Endothelial cell of umbilical vein (primary cell): ENCODE measurements at regions not wholly inside any gene's neighbourhood (a gene's known extent, or its start where the extent isn't known, plus 50 kb on each side); places are given as distances from the start of the nearest gene placed in this dataset.

ENCODE experiments used
- BruUV-seq: library from RNA; stranded (reverse); fragments of 400-500 nt; replicated peaks from 2 replicates; lab custom pipeline; 2021; lab: Mats Ljungman, UMichigan
- CTCF ChIA-PET: fragments of 300-600, 350-600 bp; sonication (Branson Sonifier 250); formaldehyde crosslinking; loops from one replicate; lab custom pipeline; 2021; ENCODE audit warnings: antibody characterized with exemption, inconsistent platforms; lab: Charles Lee
- POLR2A ChIA-PET: fragments of 300-600, 350-600 bp; sonication (Branson Sonifier 250); formaldehyde crosslinking; loops from one replicate; lab custom pipeline; 2021; ENCODE audit warnings: antibody characterized with exemption, inconsistent platforms; lab: Charles Lee
- DNase-seq: peaks from one replicate; pipeline ENCODE4 v3.0.0-alpha.2; 2011; ENCODE audit warnings: low read depth, low spot score
- FAIRE-seq: peaks from 2 replicates; lab custom pipeline; 2011; peaks lifted over from hg19 to GRCh38; lab: Jason Lieb, UNC
- H2AFZ ChIP-seq: 2 replicates; pipeline ENCODE4 v1.6.0; 2012; ENCODE audit warnings: low read depth, low read length, control low read depth, inconsistent platforms
- H3K27ac ChIP-seq: 2 replicates; pipeline ENCODE4 v1.5.1; 2011; ENCODE audit warnings: low read depth, mild to moderate bottlenecking, control low read depth, low read length, moderate library complexity; ENCODE audit not compliant: insufficient read depth
- H3K27me3 ChIP-seq, 2 experiments: 2 replicates each; pipeline versions ENCODE4 v1.6.0 to v1.6.1; 2011; ENCODE audit warnings: low read length in 2 of 2, mixed read lengths in 1 of 2; ENCODE audit not compliant: control insufficient read depth in 2 of 2, insufficient read depth in 2 of 2
- H3K36me3 ChIP-seq, 2 experiments: 2 replicates in 1 of 2; 3 replicates in 1 of 2; pipeline ENCODE4 v1.5.1; 2011; ENCODE audit warnings: low read length in 2 of 2, mild to moderate bottlenecking in 1 of 2, moderate library complexity in 1 of 2; ENCODE audit not compliant: control insufficient read depth in 2 of 2, insufficient read depth in 2 of 2; ENCODE audit errors: extremely low read depth in 1 of 2
- H3K4me1 ChIP-seq: 3 replicates; pipeline ENCODE4 v1.5.1; 2011; ENCODE audit warnings: mild to moderate bottlenecking, low read length; ENCODE audit not compliant: control insufficient read depth, insufficient read depth; ENCODE audit errors: extremely low read depth
- H3K4me2 ChIP-seq: 2 replicates; pipeline ENCODE4 v1.6.1; 2011; ENCODE audit warnings: low read length, control low read depth, mixed read lengths; ENCODE audit not compliant: insufficient read depth
- H3K4me3 ChIP-seq, 3 experiments: fragments of 200-600 bp in 1 of 3; sonication (generic), shearing (Covaris generic) in 1 of 3; replicated peaks in 1 of 3; 2 replicates each; pipeline ENCODE4 v1.5.1; 2011 to 2016; ENCODE audit warnings: control low read depth in 3 of 3, low read length in 3 of 3, mild to moderate bottlenecking in 2 of 3, inconsistent platforms in 1 of 3, low read depth in 1 of 3, moderate library complexity in 1 of 3; ENCODE audit not compliant: insufficient read depth in 1 of 3
- H3K79me2 ChIP-seq: 2 replicates; pipeline ENCODE4 v1.6.0; 2012; ENCODE audit warnings: low read length, inconsistent platforms; ENCODE audit not compliant: control insufficient read depth, insufficient read depth
- H3K9ac ChIP-seq: replicated peaks from 2 replicates; pipeline ENCODE3; 2011; ENCODE audit warnings: low read length, control low read depth; ENCODE audit not compliant: insufficient read depth; ENCODE audit errors: extremely low read depth
- H3K9me1 ChIP-seq: replicated peaks from 3 replicates; pipeline ENCODE4 v1.6.0; 2011; ENCODE audit warnings: mild to moderate bottlenecking, low read length; ENCODE audit not compliant: control insufficient read depth, insufficient read depth; ENCODE audit errors: extremely low read depth
- H3K9me3 ChIP-seq: replicated peaks from 2 replicates; pipeline ENCODE4 v1.5.1; 2012; ENCODE audit warnings: low read length, inconsistent platforms; ENCODE audit not compliant: control insufficient read depth, insufficient read depth
- H4K20me1 ChIP-seq: replicated peaks from 2 replicates; pipeline ENCODE3; 2011; ENCODE audit warnings: mild to moderate bottlenecking, low read length; ENCODE audit not compliant: control insufficient read depth, insufficient read depth; ENCODE audit errors: extremely low read depth
- EZH2 ChIP-seq: IDR thresholded peaks from 2 replicates; pipeline ENCODE4 v1.6.1; 2012; ENCODE audit warnings: borderline replicate concordance, low read depth, mild to moderate bottlenecking, moderate library complexity, low read length, inconsistent platforms; ENCODE audit not compliant: severe bottlenecking
- FOS ChIP-seq: IDR thresholded peaks from 2 replicates; pipeline ENCODE4 v1.6.1; 2011; ENCODE audit warnings: mild to moderate bottlenecking, low read length, moderate library complexity, borderline replicate concordance; ENCODE audit not compliant: insufficient read depth
- GATA2 ChIP-seq: IDR thresholded peaks from 2 replicates; pipeline ENCODE4 v1.7.0; 2011; ENCODE audit warnings: low read depth, mild to moderate bottlenecking, moderate library complexity, mixed read lengths, low read length; ENCODE audit not compliant: insufficient read length, insufficient read depth
- JUN ChIP-seq: IDR thresholded peaks from 2 replicates; pipeline ENCODE4 v1.6.1; 2011; ENCODE audit warnings: borderline replicate concordance, low read depth; ENCODE audit not compliant: insufficient read length, insufficient read depth
- MYC ChIP-seq: IDR thresholded peaks from one replicate; pipeline ENCODE4 v1.6.1; 2011; ENCODE audit warnings: mild to moderate bottlenecking, low read depth, low read length
- POLR2A ChIP-seq: IDR thresholded peaks from 2 replicates; pipeline ENCODE4 v1.6.1; 2012; ENCODE audit warnings: low read depth, mild to moderate bottlenecking, control low read depth, low read length
- POLR2AphosphoS5 ChIP-seq: IDR thresholded peaks from 2 replicates; pipeline ENCODE4 v1.6.1; 2012; ENCODE audit warnings: low read depth, mild to moderate bottlenecking, control low read depth, low read length, moderate library complexity; ENCODE audit not compliant: insufficient read depth
- dilution Hi-C: fragments of 300-500 bp; cut with MboI; formaldehyde crosslinking; loops from one replicate; pipeline ENCODE4 v1.15.0; 2019; ENCODE audit warnings: low sequenced_read_pairs; ENCODE audit not compliant: extremely low pct_ligation_motif_present
- intact Hi-C: fragments of 100-400 bp; cut with micrococcal nuclease; formaldehyde crosslinking; loops from one replicate; pipeline ENCODE4 v1.10.0; 2022
- TF ChIP-seq, protein P1 (sequence below): IDR thresholded peaks from 2 replicates; pipeline ENCODE4 v1.6.1; 2011; ENCODE audit not compliant: insufficient read depth, insufficient read length
- TF ChIP-seq, protein P2 (sequence below), 2 donors: IDR thresholded peaks; 1 replicate in 1 of 2; 2 replicates in 1 of 2; pipeline ENCODE4 v1.5.1; 2011; ENCODE audit warnings: low read length in 2 of 2, mild to moderate bottlenecking in 2 of 2, moderate library complexity in 2 of 2, control low read depth in 1 of 2, inconsistent platforms in 1 of 2, low read depth in 1 of 2; ENCODE audit not compliant: insufficient read depth in 1 of 2; ENCODE audit errors: extremely low read depth in 1 of 2

DNA sequence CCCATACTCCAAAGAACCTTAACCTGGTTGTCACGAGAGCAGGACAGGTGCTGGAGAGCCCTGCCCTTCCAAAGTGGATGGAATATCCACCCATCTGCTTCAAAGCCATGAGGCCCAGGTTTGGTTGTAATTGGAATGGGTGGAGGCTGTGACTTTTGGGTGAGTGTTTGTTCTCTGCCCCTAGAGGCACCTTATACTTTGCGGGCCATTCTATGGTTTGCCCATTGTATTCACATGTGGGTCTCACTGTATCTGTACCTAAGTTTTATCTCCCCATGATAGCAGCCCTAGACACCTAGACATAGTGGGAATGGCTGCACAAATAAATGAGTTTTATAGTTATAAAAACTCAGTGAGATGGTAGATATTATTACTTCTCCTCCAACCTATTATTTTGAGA is 67.1 kb upstream of the NAA20 start:
- DNase-seq (no peak), FAIRE-seq (no peak)
- Histone ChIP-seq H3K9ac (no peak overlapping the region), H3K27ac (no peak overlapping the region), H3K4me2 (no peak overlapping the region), H3K27me3 (no peaks in the 10 kb centered on the region), H3K79me2 (peaks cover 3% of the 10 kb centered on the region), H3K4me1 (peaks cover 18% of the 10 kb centered on the region), H3K36me3 (peaks cover 13 to 14% of the 10 kb centered on the region in 2 experiments), H2AFZ (no peak overlapping the region), H3K9me1 (no peaks in the 10 kb centered on the region), H3K4me3 (no peak overlapping the region), H3K9me3 (no peaks in the 10 kb centered on the region), H4K20me1 (no peaks in the 10 kb centered on the region)
- CTCF ChIA-PET: interaction anchor here (1.0 kb wide), 1 partner anchor 12 kb away, joined by 3 read pairs; no protein-coding TSS in a partner anchor
- no TSS peak for BruUV-seq
- POLR2A ChIA-PET: no interaction called here
- intact Hi-C loops (no loop called here), dilution Hi-C loops (no loop called here)
- TF ChIP-seq EZH2: no peak
- no peak for TF ChIP-seq GATA2
- TF ChIP-seq MYC: no peak
- TF ChIP-seq POLR2AphosphoS5: no peak
- TF ChIP-seq POLR2A: no peak
- TF ChIP-seq, protein P1, sequence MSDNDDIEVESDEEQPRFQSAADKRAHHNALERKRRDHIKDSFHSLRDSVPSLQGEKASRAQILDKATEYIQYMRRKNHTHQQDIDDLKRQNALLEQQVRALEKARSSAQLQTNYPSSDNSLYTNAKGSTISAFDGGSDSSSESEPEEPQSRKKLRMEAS: no peak
- TF ChIP-seq JUN: no peak
- TF ChIP-seq FOS: no peak
- TF ChIP-seq, protein P2, sequence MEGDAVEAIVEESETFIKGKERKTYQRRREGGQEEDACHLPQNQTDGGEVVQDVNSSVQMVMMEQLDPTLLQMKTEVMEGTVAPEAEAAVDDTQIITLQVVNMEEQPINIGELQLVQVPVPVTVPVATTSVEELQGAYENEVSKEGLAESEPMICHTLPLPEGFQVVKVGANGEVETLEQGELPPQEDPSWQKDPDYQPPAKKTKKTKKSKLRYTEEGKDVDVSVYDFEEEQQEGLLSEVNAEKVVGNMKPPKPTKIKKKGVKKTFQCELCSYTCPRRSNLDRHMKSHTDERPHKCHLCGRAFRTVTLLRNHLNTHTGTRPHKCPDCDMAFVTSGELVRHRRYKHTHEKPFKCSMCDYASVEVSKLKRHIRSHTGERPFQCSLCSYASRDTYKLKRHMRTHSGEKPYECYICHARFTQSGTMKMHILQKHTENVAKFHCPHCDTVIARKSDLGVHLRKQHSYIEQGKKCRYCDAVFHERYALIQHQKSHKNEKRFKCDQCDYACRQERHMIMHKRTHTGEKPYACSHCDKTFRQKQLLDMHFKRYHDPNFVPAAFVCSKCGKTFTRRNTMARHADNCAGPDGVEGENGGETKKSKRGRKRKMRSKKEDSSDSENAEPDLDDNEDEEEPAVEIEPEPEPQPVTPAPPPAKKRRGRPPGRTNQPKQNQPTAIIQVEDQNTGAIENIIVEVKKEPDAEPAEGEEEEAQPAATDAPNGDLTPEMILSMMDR (IDR thresholded peaks at IDR 0.05; ENCODE audit: extremely low read depth in 1 of 2, insufficient read depth in 1 of 2, low read depth in 1 of 2, low read length in 2 of 2): no peak
